ENCODE measurements at regions not wholly inside any gene's neighbourhood (a gene's known extent, or its start where the extent isn't known, plus 50 kb on each side); places are given as distances from the start of the nearest gene placed in this dataset.

- FAIRE-seq (no peak), DNase-seq (ENCODE audit: extremely low read depth in 1 of 4, low spot score in 3 of 4) (no peak), ATAC-seq (no peak)
- no peaks in the 10 kb centered on the region for H3K4me1 ChIP-seq (replicated peaks in 1 of 2; ENCODE audit: control insufficient read depth in 2 of 2, insufficient read depth in 2 of 2, low read length in 2 of 2)
- no peak overlapping the region for H3K9ac ChIP-seq (ENCODE audit: insufficient read depth in 1 of 2, low read depth in 2 of 2, low read length in 2 of 2)
- H4K20me1 ChIP-seq (replicated peaks; ENCODE audit: control insufficient read depth, insufficient read depth, low read length): no peaks in the 10 kb centered on the region
- no peak overlapping the region for H2AFZ ChIP-seq (ENCODE audit: low read depth, low read length)
- TF ChIP-seq ZNF146 (CRISPR knock-in tag; IDR thresholded peaks at IDR 0.05; ENCODE audit: unreplicated experiment) (no peak), MCM3 (IDR thresholded peaks at IDR 0.05) (no peak), PTRF (tag; IDR thresholded peaks at IDR 0.05) (no peak), FOXO4 (CRISPR knock-in tag; IDR thresholded peaks at IDR 0.05) (no peak), JUND (IDR thresholded peaks at IDR 0.05; ENCODE audit: borderline replicate concordance, low read depth, low read length) (no peak), JUND (tag; IDR thresholded peaks at IDR 0.05; ENCODE audit: borderline replicate concordance, low read depth, low read length) (no peak), MLLT1 (IDR thresholded peaks at IDR 0.05) (no peak), GABPB1 (CRISPR knock-in tag; IDR thresholded peaks at IDR 0.05) (no peak), ZBTB5 (IDR thresholded peaks at IDR 0.05) (no peak), NCOA4 (IDR thresholded peaks at IDR 0.05; ENCODE audit: partially characterized antibody) (no peak), THRAP3 (IDR thresholded peaks at IDR 0.05; ENCODE audit: borderline replicate concordance) (no peak), PHF8 (IDR thresholded peaks at IDR 0.05; ENCODE audit: borderline replicate concordance, low read length) (no peak), ETS1 (conservative IDR thresholded peaks at IDR 0.05; ENCODE audit: control insufficient read depth, low read depth, low read length) (no peak), POLR3A (IDR thresholded peaks at IDR 0.05; ENCODE audit: borderline replicate concordance, extremely low read depth, insufficient read depth, insufficient read length) (no peak)
- WGBS (ENCODE audit: insufficient coverage, low coverage, missing lambda C conversion rate): 3% methylated on average over 7 of the region's 7 CpGs
- BruUV-seq (replicated peaks): no TSS peak
- ChIA-PET CTCF (ENCODE audit: low intra/inter-chr PET ratio) (no interaction called here), POLR2A (interaction anchor here (0.7 kb wide), 1 partner anchor 15 kb away, joined by 4 read pairs; no protein-coding TSS in a partner anchor)
- in situ Hi-C loops (cut with MboI): no loop called here
- no peaks in the 10 kb centered on the region for H3K79me2 ChIP-seq (ENCODE audit: control insufficient read depth, insufficient read depth, low read length)
- H3K9me1 ChIP-seq (ENCODE audit: control insufficient read depth, insufficient read depth, low read length): no peaks in the 10 kb centered on the region
- no peaks in the 10 kb centered on the region for H3K9me3 ChIP-seq (replicated peaks; ENCODE audit: control insufficient read depth, insufficient read depth, low read depth, low read length)
- no peak overlapping the region for H3K4me3 ChIP-seq
- intact Hi-C loops (cut with micrococcal nuclease): no loop called here
- no peak overlapping the region for H3K27ac ChIP-seq (ENCODE audit: extremely low read depth, low read depth, low read length)
- H3K27me3 ChIP-seq (ENCODE audit: control insufficient read depth in 2 of 2, insufficient read depth in 2 of 2, low read length in 2 of 2): no peaks in the 10 kb centered on the region
- H3K4me2 ChIP-seq (ENCODE audit: insufficient read depth, low read length): no peak overlapping the region
- H3K36me3 ChIP-seq (ENCODE audit: control insufficient read depth, insufficient read depth, low read length): no peaks in the 10 kb centered on the region
Measured at GRCh38 chr1:112092656-112093371, 103.3 kb upstream of the KCND3 start.

All from K562 (cell line).